A204.1 (cell line): ENCODE measurements at regions not wholly inside any gene's neighbourhood (a gene's known extent, or its start where the extent isn't known, plus 50 kb on each side); places are given as distances from the start of the nearest gene placed in this dataset.

ENCODE experiments used
- FAIRE-seq: peaks from 2 replicates; lab custom pipeline; 2012; peaks lifted over from hg19 to GRCh38; lab: Jason Lieb, UNC

DNA sequence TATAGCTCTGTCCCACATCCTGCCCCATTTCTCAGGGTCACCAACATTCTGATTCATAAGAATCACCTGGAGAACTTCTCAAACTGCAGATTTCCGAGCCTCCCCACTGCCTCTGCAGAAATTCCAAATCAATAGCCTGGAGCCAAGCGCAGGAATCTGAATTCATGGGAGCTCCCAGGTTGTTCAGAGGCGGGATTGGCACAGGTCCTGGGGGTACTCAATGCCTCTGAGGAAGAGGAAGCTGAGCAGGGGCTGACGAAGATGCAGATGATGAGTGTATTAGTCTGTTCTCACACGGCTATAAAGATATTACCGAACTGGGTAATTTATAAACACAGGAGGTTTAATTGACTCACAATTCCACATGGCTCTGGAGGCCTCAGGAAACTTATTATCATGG, 455.5 kb downstream of the MATN1 start:
- FAIRE-seq, result no peak

DNA sequence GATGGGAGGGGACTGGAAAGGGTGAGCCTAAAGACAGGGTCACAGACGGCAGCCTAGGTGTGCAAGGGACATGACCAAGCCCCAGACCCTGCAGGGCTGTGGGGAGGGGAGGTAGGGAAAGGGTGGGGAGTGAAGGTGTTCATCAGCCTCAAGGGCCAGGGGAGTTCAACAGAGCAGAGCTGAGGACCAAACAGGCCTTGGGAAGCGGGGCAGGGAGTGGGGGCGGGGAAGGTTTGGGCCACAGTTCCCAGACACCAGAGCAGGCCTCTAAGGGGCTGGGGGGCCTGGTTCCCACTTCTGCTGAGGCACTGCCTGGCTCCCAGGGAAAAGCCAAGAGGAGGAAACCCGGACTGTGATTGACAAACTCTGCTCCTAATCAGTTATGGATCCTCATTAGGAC, 456.3 kb downstream of the MATN1 start:
- FAIRE-seq, result no peak

- FAIRE-seq, result no peak
Observed at GRCh38 chr1:30265127-30266070, 458.0 kb downstream of the MATN1 start.

GRCh38 chr1:30264672-30265025, 458.7 kb downstream of the MATN1 start:
- FAIRE-seq, result no peak

DNA sequence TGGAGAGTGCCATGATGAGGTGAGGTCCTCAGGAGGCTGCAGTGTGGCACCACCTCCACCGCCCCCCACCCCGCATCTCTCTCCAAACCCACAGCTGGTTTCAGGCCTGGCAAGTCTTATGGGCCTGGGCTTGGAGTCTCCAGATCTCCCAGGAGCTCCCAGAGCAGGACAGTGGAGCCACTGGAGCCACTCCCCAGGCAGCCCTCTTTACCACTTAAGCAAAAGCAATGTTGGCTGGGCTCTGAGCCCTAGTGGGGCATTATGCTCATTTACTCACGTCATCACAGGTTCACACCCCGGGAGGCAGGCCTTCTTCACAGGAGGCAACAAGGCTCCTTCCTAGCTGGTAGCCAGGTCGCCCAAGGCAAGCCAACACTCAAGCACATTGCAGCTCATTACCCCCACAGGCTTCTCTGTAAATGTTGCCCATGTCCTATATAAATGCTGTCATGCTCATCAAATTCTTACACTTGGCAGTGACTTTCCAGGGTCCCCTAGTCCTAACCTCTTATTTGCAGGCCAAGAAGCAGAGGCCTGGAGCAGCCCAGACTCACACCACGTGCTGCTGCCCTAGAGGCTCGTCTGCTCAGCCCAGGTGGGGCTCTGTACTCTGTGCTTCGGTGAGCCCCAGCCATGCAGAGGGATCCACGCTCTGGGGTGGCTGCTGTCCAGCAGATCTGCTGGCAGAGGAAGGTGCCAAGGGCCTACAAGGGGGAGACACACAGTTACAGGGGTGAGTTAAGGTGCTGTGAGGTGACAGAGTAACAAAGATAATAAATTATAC, 459.3 kb downstream of the MATN1 start:
- FAIRE-seq, result no peak

DNA sequence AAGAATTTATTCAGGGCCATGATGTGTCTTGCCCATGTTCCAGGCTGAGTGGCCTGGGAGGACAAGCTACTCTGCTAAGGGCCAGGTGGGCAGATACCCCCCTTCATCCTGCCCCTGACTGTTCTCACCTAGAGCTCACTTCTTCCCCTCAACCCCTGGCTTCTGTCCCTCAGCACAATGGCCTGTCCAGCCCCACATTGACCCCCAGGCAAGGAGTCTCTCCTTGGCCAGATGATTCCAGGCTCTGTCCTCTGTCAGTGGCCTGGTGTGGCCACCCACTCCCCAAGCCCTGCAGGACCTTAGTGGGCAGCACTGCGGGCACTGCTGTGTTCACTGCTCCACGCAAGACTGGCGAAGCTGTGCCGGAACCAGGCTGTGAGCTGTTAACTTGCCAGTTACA, 460.0 kb downstream of the MATN1 start:
- no peak for FAIRE-seq

DNA sequence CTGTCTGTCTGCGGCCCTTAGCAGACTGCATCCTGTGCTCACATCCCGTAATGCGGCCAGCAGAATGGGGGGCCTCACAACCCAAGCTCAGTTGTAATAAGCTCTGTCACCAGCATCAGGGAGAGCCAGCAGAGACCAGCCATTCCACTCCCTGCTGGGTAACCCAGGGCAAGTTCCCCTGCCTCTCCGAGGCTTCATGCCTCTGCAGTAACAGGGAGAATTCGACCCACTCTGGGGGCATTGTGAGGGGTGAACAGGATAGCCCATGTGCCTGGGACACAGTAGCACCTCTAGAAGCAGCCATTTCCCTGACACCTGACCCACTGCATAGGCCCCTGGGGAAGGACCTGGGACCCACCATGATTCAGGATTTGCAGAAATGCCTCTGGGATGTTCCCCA, 461.2 kb downstream of the MATN1 start:
- no peak for FAIRE-seq

DNA sequence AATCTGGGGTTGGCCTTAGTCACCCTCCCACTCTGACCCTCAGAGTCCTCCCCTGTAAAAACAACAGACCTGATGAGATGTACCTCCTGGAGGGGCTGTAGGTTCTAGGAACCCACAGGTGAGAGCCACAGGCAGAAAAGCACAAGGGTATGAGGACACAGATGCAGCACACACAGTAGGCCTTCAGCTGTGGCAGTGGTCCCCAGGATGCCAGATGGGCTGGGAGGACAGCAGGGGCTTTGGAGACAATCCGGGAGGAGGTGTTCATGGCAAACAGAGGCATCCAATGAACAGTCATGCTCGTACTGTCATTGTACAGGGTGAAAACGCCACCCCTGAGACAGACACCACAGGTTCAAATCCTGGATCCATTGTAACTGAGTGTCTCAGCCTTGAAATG, 463.1 kb downstream of the MATN1 start:
- no peak for FAIRE-seq

DNA sequence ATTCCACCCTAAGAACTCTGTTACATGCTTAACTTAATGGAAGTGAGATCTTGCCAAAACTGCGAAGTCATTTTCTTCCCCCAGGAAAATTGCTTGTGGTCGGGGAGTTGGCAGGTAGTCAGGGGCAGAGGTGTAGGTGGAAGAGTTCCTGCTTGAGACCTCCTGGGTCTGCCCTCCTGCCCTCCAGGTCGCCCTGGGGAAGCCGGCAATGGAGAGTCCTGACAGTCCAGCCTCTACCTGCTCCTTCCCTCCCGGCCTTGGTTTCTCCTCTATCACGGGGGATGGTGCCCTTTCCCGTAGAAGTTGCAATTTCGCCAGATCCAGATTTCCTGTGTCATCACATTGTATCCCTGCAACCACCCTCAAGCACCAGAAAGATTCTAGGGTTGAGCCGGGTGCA, 463.8 kb downstream of the MATN1 start:
- no peak for FAIRE-seq

GRCh38 chr1:30258876-30259275, 464.5 kb downstream of the MATN1 start:
- FAIRE-seq, result no peak

DNA sequence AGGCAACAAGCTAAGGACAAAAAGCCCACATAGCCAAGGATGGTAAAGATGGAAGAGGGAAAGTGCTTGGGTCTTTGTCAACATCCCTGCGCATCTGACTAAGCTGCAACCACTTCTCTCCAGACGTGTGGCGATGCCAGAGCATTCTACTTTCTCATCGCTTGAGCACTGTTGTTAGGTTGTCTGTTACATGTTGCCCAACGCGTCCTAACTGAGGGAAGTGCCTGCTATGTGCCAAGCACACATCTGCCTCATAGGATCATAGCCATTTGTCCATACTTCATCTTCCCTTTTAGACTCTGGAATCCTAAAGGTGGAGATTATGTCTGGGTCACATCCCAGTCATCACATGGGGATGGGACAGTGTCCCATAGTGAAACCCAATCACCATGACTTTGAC, 464.9 kb downstream of the MATN1 start:
- FAIRE-seq, result no peak

DNA sequence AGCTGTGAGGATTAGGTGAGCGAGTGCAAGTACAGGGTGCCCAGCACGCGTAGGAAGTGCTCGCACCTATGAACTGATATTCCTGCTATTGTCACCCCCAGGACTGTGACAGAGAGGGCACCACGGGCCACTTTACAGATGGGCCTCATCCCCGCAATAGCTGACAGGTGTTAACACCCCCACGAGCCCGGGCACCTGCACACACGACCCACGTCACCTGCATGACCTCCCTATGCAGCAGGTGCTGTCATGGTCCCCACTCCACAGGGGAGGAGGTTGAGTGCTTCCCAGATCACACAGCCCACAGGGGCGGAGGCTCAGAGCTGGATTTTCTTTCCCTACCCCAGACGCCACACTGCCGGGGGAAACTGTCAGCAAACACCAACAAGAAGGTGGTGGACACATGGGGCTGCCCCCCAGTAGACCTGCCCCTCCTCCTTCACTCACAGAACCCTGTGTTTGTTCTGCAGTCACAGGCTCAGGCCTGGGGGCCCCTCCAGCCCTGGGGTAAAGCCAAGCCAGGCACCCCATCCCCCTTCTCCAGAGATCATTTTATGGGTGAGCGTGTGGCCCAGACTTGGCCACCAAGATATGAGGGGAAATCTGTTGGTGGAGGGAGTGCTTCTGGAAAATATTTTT, 465.5 kb downstream of the MATN1 start:
- FAIRE-seq, result no peak

DNA sequence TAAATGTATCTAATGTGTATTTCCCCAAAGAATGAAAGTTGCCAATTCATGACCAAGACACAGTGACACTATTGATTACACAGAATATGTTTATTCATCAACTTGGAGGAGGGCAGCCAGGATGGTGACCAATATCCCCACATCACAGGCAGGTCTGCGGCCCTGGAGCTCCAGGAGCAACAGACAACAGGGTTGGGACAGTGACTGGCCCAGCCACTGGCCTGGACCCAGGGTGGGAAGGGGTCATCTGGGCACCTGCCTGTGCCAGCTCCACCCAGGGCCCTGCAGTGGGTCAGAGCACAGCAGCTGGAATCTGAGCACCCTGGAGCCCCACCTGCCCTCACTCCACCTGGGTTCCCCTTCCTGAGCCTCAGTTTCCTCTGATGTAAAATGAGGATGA, 466.1 kb downstream of the MATN1 start:
- FAIRE-seq, result no peak

DNA sequence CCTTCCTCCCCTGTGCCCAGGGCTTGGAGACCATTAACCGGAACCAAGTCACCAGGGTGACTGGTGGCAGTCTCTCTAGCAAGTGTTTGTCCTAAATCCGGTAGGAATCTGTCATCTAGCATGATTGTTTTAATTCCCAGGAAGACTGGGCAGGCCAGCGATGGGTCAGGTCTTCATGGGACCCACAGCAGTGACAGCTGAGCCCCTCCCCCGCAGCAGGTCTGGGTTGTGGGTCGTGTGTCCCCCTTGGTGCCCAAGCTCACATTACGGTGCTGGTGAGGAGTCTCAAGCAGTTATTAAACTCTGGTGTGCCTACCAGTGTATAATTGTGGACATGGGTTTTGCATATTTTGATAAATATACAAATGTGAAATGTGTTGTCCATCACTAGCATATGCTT, 466.5 kb downstream of the MATN1 start:
- FAIRE-seq, result no peak

DNA sequence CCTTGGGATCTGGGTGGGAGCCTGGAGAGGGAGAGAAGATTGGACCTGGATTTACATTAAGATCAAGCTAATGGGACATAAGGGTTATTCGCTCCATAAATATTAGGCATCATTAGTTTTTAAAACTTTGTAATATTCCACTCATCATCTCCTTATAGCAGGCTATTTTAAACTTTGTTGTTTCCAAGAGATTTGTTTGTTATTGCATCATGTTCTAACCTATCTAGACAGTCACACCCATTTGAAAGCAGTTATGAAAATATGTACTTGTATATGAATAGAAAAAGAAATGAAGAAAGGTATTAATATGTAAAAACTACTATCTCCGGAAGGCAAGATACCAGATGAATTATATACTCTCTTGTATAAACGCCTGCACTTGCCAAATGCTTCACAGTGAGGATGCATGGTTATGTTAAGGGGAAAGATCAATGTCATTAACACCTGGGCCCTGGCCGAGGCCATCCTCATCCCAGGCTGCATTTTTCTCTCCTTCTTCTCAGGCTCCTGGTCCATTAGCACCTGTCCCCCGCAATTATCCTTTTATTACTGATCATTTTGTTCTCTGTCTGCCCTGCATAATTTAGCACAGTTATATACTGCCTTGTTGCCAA, 468.2 kb downstream of the MATN1 start:
- no peak for FAIRE-seq

DNA sequence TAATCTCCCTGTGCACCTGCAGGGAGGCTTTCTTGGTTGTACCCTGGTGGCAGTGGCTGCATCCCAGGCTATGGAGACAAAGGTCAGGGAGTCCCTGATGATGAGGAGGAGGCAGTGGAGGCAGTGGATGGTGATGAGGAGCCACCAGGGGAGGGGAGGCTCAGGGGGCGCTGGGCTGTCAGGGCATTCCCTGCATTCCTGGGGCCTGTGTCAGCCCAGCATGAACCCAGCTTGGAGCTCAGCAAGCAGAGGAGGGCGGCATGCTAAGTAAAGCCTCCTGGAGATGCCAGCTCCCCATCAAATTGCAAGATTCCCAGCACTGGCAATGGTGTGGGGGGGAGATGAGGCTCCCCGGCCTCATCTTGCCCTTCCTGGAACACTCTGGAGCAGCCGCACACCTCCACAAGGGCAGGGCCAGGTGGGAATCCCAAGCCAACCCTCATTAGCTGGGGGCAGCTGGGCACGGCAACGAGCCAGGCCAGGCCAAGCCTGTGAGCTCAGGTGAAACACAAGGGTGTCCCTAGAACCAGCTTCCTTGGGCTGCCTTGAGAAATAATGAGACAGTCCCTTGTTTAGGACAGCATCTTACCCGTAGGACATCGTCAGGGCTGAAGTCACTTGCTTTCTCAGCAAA, 469.5 kb downstream of the MATN1 start:
- FAIRE-seq, result no peak

DNA sequence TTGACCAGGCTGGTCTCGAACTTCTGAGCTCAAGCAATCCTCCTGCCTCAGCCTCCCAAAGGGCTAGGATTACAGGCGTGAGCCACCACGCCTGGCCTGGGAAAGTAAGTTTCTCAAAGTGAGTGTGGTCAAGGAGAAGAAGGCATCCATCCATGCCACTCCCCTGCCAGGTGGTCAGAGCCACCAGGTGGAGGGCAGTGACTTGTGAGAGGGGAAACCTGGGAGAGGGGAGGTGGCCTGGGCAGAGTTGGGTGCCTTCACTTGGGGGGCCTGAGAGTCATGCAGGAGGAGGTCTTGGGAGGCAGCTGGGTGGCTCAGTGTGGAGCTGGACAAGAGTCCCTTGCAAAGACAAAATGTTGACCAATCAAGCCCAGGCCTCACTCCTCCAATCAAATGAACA, 470.0 kb downstream of the MATN1 start:
- no peak for FAIRE-seq

- no peak for FAIRE-seq
Observed at GRCh38 chr1:30250984-30251850, 472.2 kb downstream of the MATN1 start.

- FAIRE-seq, result no peak
Observed at GRCh38 chr1:30250338-30250983, 472.9 kb downstream of the MATN1 start.

DNA sequence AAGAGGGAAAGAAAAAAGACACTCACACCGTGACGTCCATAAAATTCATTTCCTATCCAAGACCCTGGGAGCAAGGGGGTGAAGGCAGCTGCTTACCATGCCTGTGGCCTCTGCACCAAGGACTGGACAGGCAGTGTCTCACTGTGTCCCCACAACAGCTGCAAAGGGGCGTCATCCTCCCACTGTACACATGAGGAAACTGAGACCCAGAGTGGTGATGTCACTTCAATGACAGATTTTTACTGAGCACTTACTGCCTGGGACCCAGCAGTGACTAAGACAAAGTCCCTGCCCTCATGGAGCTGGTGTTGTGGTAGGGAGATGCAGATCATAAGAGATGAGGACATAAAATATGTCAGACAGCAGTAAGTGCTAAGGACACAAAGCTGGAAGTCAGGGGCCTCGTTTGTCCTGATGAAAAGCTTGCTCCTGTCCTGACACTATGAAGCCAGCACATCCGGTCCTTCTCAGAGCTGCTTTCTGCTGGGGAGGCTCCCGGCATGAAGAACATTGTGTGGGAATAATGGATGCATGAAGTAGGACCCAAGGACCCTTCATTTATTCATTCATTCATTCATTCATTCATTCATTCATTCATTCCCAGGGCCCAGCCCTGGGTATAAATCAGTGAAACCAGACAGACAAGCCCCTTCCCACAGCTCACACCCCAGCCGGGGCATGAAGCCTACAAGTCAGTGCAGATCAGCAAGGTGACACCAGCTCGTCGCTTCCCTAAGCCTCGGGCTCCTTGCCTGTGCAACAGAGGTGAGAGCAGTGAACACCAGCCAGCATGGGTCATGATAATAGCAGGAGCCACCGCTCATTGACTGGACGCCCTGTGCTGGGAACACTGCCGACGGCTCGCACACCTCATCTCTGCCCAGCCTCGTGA, 473.7 kb downstream of the MATN1 start:
- no peak for FAIRE-seq
